Colon (tissue), 2 donors: ENCODE measurements at regions not wholly inside any gene's neighbourhood (a gene's known extent, or its start where the extent isn't known, plus 50 kb on each side); places are given as distances from the start of the nearest gene placed in this dataset.
"Not testable (repeated sequence)": the region's sequence is repeated elsewhere in the genome, so short reads cannot be mapped to it uniquely, and the experiment has no call there.

Experiments used
- FAIRE-seq: peaks from 2 replicates; lab custom pipeline; 2012; peaks lifted over from hg19 to GRCh38; lab: Jason Lieb, UNC
- donor health status: control.
- donor health status: control.

DNA sequence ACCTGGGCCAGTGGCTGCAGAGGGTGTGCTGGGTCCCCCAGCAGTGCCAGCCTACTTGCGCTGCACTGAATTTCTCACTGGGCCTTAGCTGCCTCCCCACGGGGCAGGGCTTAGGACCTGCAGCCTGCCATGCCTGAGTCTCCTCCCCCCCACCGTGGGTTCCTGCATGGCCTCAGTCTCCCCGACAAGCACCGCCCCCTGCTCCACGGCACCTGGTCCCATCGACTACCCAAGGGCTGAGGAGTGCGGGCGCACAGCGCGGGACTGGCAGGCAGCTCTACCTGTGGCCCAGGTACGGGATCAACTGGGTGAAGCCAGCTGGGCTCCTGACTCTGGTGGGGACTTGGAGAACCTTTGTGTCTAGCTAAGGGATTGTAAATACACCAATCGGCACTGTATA is 1143.6 kb downstream of the OTOL1 start:
- FAIRE-seq: not testable (repeated sequence)

GRCh38 chr3:162641317-162641716 is 1144.7 kb downstream of the OTOL1 start:
- no peak for FAIRE-seq

DNA sequence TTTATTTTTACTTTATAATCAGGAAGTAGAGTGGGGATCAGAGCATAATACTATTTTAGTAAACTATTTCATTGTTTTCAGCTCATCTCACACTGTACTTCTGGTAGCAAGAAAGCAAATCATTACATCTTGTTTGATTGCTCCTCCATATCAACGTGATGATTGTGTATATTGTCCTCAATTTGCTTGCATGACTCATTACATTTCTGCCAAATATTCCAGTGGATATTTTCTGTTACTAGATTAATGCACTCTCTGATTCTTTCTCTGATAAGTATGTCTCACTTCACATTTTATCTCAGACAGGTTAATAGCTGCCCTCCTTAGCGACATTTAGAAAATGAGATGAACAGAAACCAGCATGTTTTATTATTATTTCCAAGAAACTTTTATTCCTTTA is 1145.3 kb downstream of the OTOL1 start:
- FAIRE-seq: no peak

DNA sequence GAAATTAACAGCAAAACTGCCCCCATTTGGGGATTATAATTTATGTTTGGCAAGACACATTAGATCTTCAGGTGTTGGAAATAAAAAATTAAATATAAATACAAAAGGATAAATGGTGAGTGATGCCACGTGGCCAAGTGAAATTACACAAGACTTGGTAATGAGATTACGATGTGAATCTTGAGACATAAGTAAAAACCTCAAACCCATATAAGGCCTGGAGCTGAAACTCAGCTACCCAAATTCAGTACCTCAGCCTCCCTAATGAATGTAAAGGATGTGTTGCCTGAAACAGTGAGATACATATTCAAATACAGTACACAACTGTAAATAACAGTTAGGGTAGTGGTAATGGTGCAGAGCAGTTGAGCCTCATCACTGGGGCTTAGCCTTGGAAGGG is 1146.6 kb downstream of the OTOL1 start:
- no peak for FAIRE-seq

DNA sequence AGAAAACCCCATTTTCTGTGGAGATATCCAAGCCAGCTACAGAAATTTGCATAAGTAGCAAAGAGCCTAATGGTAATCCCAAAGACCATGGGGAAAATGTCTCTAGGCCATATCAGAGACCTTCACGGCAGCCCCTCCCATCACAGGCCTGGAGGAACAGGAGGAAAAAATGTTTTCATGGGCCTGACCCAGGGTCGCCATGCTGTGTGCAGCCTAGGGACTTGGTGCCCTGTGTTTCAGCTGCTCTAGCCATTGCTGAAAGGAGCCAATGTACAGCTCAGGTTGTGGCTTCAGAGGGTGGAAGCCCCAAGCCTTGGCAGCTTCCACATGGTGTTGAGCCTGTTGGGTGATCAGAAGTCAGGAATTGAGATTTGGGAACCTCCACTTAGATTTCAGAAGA is 1150.7 kb downstream of the OTOL1 start:
- FAIRE-seq: no peak

- FAIRE-seq: no peak
Observed at GRCh38 chr3:162658003-162658402, 1161.4 kb downstream of the OTOL1 start.

- no peak for FAIRE-seq
Observed at GRCh38 chr3:162665684-162666391, 1169.2 kb downstream of the OTOL1 start.

DNA sequence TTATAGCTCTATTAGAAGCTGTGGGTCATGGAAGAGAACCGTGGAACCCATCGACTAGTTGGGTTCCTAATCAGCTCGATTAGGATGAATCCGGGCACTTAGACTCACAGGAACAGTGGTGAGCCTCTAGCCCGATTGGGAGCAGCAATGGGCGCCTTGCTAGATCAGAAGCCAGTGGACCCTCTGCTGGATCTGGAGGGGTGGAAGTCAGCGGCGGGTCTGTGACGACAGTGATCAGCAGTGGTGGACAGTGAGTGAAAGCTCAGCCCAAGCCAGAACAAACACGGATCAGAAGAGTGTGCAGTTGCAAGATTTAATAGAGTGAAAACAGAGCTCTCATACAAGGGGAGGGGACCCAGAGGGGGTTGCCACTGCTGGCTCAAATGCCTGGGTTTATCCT is 1170.2 kb downstream of the OTOL1 start:
- no peak for FAIRE-seq

DNA sequence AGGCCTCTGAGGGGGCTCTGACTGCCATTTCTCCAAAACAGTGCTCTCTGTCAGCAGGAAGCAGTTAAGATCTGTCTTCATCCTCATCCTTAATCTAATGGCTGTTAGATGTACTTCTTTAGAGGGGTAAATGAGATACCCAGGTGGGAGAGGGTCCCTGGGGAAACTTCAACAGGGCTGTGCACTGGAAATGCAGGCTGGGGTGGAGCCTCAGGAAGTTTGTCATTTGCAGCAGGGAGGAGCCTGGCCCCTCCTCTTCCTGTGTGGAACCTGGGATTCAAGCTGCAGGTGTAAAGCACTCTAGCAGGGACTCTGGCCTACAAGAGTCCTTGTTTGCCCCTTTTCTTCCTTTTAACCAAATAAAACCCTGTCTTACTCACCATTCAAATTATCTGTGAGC is 1173.6 kb downstream of the OTOL1 start:
- no peak for FAIRE-seq

- no peak for FAIRE-seq
Observed at GRCh38 chr3:162677475-162677874, 1180.9 kb downstream of the OTOL1 start.

GRCh38 chr3:162678941-162679340 is 1182.3 kb downstream of the OTOL1 start:
- FAIRE-seq: no peak

- no peak for FAIRE-seq
Observed at GRCh38 chr3:162684260-162684659, 1187.7 kb downstream of the OTOL1 start.

DNA sequence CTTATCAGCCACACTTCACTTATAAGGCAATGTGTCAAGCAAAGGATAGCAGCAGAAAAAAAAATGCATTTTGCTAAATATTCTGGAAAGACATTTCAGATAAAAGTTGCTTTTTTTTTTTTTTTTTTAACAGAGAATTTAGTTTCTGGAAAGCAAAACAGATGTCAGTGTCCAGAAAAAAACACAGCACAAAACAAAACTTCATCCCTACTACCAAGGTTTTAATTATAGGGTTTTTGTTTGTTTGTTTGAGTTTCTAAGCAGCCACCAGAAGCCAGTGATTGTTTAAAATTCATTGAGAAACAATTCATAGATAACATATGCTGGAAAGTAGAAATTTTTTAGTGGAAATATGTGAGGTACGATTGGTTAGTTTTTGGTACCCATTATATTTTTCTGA is 1202.7 kb downstream of the OTOL1 start:
- no peak for FAIRE-seq

DNA sequence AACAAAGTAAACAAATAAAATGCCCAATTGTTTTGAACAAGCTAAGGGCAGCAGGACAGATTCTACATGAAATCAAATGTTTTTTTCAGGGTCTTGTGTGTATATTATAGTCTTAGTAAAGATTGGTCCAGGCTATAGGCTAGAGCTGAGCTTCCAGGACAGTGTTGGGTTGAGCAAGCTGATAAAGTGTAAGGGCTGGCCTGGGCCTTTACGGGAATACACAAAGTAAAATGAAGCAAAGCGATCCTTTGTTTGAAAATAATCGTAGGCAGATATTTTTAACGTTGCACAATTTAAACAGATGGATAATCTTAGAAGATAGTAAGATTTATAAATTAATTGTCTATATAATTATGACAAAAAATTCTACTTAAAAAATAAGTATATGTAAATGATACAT is 1204.6 kb downstream of the OTOL1 start:
- no peak for FAIRE-seq

DNA sequence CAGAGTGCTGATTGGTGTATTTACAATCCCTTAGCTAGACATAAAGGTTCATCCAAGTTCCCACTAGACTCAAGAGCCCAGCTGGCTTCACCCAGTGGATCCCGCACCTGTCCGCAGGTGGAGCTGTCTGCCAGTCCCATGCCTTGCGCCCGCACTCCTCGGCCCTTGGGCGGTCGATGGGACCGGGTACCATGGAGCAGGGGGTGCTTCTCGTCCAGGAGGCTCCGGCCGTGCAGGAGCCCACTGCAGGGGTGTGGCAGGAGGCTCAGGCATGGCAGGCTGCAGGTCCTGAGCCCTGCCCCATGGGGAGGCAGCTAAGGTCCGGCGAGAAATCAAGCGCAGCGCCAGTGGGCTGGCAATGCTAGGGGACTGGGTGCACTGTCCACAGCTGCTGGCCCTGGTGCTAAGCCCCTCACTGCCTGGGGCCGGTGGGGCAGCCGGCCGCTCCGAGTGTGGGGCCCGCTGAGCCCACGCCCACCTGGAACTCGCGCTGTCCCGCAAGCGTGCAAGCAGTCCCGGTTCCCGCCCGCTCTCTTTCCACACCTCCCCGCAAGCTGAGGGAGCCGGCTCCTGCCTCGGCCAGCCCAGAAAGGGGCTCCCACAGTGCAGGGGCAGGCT is 1206.3 kb downstream of the OTOL1 start:
- no peak for FAIRE-seq

DNA sequence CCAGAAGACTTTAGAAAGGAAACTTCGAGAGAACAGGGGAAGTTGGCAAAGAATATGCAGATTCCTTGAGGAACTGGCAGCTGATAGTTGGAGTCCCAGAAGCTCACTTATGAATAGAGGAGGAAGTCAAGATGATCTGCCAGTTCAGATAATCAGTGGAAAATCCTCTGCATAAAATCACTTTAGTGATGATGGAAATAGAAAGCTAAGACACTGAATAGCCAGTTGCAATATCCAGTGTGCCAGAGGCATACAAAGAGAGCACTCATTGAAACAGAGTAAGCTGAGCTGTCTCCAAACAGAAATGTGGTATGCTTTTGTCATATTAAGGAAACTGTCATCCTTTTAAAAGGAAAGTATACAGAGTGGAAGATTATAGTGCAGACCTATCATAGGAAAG is 1207.6 kb downstream of the OTOL1 start:
- no peak for FAIRE-seq

DNA sequence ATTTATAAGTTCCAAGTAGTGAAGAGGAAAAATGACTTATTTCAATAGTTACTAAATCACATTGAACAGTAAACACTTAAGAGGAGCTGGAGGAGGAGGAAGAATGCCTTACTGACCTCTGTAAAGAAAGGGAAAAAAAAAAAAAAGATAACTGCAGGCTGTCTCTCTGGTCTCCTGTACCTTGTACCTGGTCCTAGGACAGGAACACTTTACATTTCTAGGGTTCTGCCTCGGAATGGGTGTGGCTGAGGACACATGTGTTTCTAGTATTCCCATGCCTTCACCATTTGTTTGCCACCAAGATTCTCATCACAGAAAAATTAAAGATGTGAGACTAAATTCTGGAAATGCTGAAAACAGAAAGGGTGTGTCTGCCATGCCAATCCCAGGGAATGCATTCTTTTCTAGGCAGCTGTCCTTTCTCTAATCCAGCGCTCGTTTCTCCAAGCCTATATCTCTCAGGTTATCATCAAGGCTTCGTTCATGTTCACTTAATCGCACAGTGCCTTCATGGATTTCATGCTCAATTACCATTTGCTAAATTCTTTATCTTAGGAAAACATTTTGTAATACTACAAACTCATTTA is 1208.3 kb downstream of the OTOL1 start:
- no peak for FAIRE-seq

- FAIRE-seq: not testable (repeated sequence)
Observed at GRCh38 chr3:162708394-162708793, 1211.8 kb downstream of the OTOL1 start.

GRCh38 chr3:162708942-162709706 is 1212.5 kb downstream of the OTOL1 start:
- FAIRE-seq: not testable (repeated sequence)

GRCh38 chr3:162710332-162711112 is 1213.9 kb downstream of the OTOL1 start:
- FAIRE-seq: no peak

DNA sequence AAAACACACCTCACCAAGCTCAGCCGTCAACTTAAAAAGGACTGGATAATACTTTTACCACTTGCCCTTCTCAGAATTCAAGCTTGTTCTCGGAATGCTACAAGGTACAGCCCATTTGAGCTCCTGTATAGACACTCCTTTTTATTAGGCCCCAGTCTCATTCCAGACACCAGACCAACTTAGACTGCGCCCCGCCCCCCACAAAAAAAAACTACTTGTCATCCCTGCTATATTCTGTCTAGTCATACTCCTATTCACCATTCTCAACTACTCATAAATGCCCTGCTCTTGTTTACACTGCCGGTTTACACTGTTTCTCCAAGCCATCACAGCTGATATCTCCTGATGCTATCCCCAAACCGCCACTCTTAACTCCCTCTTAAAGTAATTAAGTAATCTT is 1220.5 kb downstream of the OTOL1 start:
- FAIRE-seq: not testable (repeated sequence)

GRCh38 chr3:162718697-162719096 is 1222.1 kb downstream of the OTOL1 start:
- no peak for FAIRE-seq
